ENCODE measurements at regions not wholly inside any gene's neighbourhood (a gene's known extent, or its start where the extent isn't known, plus 50 kb on each side); places are given as distances from the start of the nearest gene placed in this dataset.

- TF ChIP-seq RXRA (IDR thresholded peaks at IDR 0.05; ENCODE audit: borderline replicate concordance, low read depth) (no peak), MAX (IDR thresholded peaks at IDR 0.05; ENCODE audit: low read depth) (no peak), PBX3 (IDR thresholded peaks at IDR 0.05) (no peak), FOXM1 (IDR thresholded peaks at IDR 0.05; ENCODE audit: low read depth) (no peak), ZBTB33 (IDR thresholded peaks at IDR 0.05; ENCODE audit: borderline replicate concordance, low read depth) (no peak), TAF1 (IDR thresholded peaks at IDR 0.05; ENCODE audit: borderline replicate concordance, low read depth, low read length) (no peak), REST (IDR thresholded peaks at IDR 0.05; ENCODE audit: low read depth, low read length) (no peak), CTCF (IDR thresholded peaks at IDR 0.05) (no peak), RAD21 (IDR thresholded peaks at IDR 0.05; ENCODE audit: low read length) (no peak)
Measured at GRCh38 chr6:115720900-115721299, 339.8 kb downstream of the FRK start.

Measured in SK-N-SH (cell line).